DND-41 (cell line): ENCODE measurements at regions not wholly inside any gene's neighbourhood (a gene's known extent, or its start where the extent isn't known, plus 50 kb on each side); places are given as distances from the start of the nearest gene placed in this dataset.
"Not testable (repeated sequence)": the region's sequence is repeated elsewhere in the genome, so short reads cannot be mapped to it uniquely, and the experiment has no call there.

Experiments
- EZH2 ChIP-seq: IDR thresholded peaks from 3 replicates; pipeline ENCODE4 v1.6.1; 2012; ENCODE audit warnings: borderline replicate concordance, low read depth, mild to moderate bottlenecking, moderate library complexity, low read length, inconsistent platforms; ENCODE audit not compliant: severe bottlenecking
- TF ChIP-seq, protein P1 (sequence below): IDR thresholded peaks from 2 replicates; pipeline ENCODE4 v1.5.1; 2012; ENCODE audit warnings: borderline replicate concordance, low read length, moderate library complexity, mild to moderate bottlenecking; ENCODE audit not compliant: poor library complexity, severe bottlenecking; ENCODE audit errors: extremely low read depth

DNA sequence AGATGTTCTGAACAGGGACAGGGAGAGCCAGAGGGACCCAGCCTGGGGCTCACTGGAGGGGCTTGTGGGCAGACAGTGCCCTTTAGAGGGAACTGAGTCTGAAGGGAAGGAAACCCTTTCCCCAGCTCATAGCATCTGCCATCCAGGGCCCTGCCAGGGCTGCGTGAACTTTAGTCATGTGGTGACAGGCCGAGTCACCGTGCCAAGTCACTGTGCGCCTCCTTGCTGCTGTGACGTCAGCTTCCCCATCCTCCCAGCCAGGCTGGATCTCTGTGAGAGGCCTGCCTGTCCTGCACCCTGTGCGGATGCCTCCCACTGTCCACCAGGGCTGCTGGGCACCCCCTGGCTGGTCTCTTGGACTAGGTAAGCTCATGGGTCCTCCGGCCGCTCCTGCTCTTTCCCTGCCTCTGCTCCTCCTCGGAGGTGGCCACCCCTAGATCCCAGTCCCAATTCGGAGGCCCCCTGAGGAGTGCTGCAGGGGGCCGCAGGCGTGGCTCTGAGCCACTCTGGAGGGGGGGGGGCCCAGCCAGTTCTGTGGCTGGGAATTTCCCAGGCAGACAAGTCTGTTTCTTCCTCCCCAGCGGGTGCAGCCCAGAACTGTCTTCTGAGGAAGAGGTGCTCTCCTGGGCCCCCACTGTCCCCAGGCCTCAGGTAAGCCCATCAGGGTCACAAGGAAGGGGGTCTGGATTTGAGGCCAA lies 3080.9 kb downstream of the RPIA start:
- TF ChIP-seq, protein P1, sequence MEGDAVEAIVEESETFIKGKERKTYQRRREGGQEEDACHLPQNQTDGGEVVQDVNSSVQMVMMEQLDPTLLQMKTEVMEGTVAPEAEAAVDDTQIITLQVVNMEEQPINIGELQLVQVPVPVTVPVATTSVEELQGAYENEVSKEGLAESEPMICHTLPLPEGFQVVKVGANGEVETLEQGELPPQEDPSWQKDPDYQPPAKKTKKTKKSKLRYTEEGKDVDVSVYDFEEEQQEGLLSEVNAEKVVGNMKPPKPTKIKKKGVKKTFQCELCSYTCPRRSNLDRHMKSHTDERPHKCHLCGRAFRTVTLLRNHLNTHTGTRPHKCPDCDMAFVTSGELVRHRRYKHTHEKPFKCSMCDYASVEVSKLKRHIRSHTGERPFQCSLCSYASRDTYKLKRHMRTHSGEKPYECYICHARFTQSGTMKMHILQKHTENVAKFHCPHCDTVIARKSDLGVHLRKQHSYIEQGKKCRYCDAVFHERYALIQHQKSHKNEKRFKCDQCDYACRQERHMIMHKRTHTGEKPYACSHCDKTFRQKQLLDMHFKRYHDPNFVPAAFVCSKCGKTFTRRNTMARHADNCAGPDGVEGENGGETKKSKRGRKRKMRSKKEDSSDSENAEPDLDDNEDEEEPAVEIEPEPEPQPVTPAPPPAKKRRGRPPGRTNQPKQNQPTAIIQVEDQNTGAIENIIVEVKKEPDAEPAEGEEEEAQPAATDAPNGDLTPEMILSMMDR: not testable (repeated sequence)
- not testable (repeated sequence) for TF ChIP-seq EZH2
